ENCODE measurements at regions not wholly inside any gene's neighbourhood (a gene's known extent, or its start where the extent isn't known, plus 50 kb on each side); places are given as distances from the start of the nearest gene placed in this dataset.
"Not testable (repeated sequence)": the region's sequence is repeated elsewhere in the genome, so short reads cannot be mapped to it uniquely, and the experiment has no call there.

DNA sequence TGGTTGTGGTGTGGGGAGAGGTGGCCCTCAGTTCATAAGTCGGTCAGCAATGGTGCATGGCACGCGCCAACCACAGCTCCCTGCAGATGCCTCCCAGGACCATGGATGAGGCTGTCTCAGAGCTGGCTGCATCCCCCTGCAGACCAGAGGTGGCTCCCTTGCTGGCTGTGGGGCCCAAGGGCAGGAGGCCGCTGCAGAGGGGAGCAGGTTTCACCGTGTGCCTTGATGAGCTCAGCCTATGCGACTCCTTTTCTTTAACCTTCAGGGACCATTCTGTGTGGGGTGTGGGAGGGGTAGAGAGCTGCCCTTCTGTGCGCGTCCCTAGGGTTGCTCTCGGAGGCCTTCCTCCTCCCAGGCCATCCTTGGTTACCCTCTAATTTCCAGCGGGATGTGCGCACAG, 152.4 kb downstream of the ACTR3B start:
- no peak overlapping the region for H3K4me3 ChIP-seq (ENCODE audit: low read depth, low read length)
- DNase-seq (ENCODE audit: low read depth) = no peak
- TF ChIP-seq, protein P1, sequence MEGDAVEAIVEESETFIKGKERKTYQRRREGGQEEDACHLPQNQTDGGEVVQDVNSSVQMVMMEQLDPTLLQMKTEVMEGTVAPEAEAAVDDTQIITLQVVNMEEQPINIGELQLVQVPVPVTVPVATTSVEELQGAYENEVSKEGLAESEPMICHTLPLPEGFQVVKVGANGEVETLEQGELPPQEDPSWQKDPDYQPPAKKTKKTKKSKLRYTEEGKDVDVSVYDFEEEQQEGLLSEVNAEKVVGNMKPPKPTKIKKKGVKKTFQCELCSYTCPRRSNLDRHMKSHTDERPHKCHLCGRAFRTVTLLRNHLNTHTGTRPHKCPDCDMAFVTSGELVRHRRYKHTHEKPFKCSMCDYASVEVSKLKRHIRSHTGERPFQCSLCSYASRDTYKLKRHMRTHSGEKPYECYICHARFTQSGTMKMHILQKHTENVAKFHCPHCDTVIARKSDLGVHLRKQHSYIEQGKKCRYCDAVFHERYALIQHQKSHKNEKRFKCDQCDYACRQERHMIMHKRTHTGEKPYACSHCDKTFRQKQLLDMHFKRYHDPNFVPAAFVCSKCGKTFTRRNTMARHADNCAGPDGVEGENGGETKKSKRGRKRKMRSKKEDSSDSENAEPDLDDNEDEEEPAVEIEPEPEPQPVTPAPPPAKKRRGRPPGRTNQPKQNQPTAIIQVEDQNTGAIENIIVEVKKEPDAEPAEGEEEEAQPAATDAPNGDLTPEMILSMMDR (IDR thresholded peaks at IDR 0.05; ENCODE audit: low read depth, low read length, missing control alignments) = no peak

DNA sequence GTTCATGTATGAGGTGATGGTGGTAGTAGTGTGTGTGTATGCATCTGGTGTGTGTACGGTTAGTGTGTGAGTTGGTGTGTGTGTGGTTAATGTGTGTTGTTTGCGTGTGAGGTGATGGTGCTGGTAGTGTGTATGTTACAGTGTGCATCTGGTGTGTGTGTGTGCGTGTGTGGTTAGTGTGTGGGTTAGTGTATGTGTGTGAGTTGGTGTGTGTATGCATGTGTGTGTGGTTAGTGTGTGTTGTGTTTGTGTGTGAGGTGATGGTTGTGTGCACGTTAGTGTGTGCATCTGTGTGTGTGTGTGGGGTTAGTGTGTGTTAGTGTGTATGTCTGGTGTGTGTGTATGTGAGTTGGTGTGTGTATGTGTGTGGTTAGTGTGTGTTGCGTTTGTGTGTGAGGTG, 153.0 kb downstream of the ACTR3B start:
- DNase-seq (ENCODE audit: low read depth) = no peak
- TF ChIP-seq, protein P1 (IDR thresholded peaks at IDR 0.05; ENCODE audit: low read depth, low read length, missing control alignments) = no peak
- no peak overlapping the region for H3K4me3 ChIP-seq (ENCODE audit: low read depth, low read length)

- no peak for DNase-seq (ENCODE audit: low read depth)
- TF ChIP-seq, protein P1 (IDR thresholded peaks at IDR 0.05; ENCODE audit: low read depth, low read length, missing control alignments) = no peak
- H3K4me3 ChIP-seq (ENCODE audit: low read depth, low read length) = no peak overlapping the region
Measured at GRCh38 chr7:152913492-152913891, 153.9 kb downstream of the ACTR3B start.

DNA sequence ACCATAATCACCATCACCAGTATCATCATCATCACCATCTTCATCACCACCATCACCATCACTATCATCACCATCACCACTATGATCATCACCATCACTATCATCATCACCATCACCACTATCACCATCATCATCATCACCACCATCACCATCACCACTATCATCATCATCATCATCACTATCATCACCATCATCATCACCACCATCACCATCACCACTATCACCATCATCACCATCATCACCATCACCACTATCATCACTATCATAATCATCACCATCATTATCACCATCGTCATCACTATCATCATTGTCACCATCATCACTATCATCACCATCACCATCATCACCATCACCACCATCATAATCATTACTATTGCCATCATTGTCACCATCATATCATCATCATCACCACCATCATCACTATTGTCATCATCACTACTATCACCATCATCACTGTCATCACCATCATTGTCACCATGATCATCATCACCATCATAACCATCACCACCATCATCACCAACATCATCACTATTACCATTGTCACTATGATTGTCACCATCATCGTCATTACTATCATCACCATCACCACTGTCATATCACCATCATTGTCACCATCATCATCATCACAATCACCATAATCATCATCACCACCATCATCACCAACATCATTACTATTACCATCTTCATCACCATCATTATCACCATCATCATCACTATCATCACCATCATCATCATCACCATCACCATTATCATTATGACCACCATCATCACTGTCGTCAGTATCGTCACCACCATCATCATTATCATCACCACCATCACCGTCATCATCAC, 154.7 kb downstream of the ACTR3B start:
- DNase-seq (ENCODE audit: low read depth) = no peak
- TF ChIP-seq, protein P1 (IDR thresholded peaks at IDR 0.05; ENCODE audit: low read depth, low read length, missing control alignments) = no peak
- no peak overlapping the region for H3K4me3 ChIP-seq (ENCODE audit: low read depth, low read length)

DNA sequence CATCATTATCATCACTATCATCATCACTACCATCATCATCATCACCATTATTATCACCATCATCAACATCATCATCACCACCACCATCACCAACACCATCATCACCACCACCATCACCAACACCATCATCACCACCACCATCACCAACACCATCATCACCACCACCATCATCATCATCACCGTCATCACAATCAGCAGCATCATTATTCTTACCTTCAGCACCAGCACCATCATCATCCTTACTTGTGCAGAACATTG, 155.2 kb downstream of the ACTR3B start:
- H3K4me3 ChIP-seq (ENCODE audit: low read depth, low read length); DNase-seq (ENCODE audit: low read depth): not testable (repeated sequence)

DNA sequence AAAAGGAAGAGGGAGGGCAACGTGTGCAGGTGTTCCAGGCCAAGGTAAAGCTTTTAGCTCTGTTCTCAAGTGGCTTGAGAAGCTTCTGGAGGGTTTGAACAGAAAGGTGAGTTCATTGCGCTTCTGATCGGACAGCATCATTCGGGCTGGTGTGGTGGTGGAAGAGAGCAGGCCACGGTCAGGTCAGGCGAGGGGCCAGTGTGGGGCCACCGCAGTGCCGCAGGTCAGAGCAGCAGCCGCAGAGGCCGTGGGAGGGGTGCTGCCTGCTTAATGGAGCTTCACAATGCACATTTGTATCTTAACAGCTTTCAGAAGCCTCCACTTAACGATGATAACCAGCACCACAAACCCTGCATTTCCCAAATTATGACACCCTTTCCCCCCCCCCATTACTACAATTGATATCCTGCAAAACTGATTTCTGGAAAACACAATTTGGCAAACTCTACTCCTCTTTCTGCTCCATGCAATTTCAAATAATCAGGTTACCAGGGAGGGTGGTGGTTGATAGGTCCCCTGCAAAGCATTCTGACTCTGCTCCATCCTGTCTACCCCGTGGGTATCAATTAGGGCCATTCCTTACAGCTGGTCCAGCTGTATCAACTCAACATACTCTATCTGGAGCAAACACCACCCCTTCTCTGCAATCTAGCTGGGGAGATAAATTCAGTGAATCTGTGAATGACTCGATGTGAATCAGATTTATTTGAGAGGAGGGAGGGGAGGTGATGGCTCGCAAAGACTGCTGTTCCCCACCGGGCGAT, 162.9 kb downstream of the ACTR3B start:
- no peak for DNase-seq (ENCODE audit: low read depth)
- no peak overlapping the region for H3K4me3 ChIP-seq (ENCODE audit: low read depth, low read length)
- TF ChIP-seq, protein P1 (IDR thresholded peaks at IDR 0.05; ENCODE audit: low read depth, low read length, missing control alignments) = no peak

- H3K4me3 ChIP-seq (ENCODE audit: low read depth, low read length) = no peak overlapping the region
- no peak for DNase-seq (ENCODE audit: low read depth)
- TF ChIP-seq, protein P1 (IDR thresholded peaks at IDR 0.05; ENCODE audit: low read depth, low read length, missing control alignments) = no peak
Measured at GRCh38 chr7:152923711-152924110, 164.2 kb downstream of the ACTR3B start.
